ENCODE measurements at regions not wholly inside any gene's neighbourhood (a gene's known extent, or its start where the extent isn't known, plus 50 kb on each side); places are given as distances from the start of the nearest gene placed in this dataset.

- Histone ChIP-seq H3F3A (replicated peaks; ENCODE audit: low read depth) (no peaks in the 10 kb centered on the region), H3K4me1 (ENCODE audit: insufficient read depth) (no peaks in the 10 kb centered on the region), H3K4me2 (no peak overlapping the region), H3K4me3 (no peak overlapping the region), H3K27me3 (ENCODE audit: insufficient read depth) (no peaks in the 10 kb centered on the region), H3K36me3 (ENCODE audit: insufficient read depth) (no peaks in the 10 kb centered on the region), H3K79me2 (replicated peaks; ENCODE audit: insufficient read depth) (no peaks in the 10 kb centered on the region), H4K20me1 (replicated peaks; ENCODE audit: insufficient read depth) (no peaks in the 10 kb centered on the region), H3K27ac (ENCODE audit: low read depth) (no peak overlapping the region), H2AFZ (no peak overlapping the region), H3K9me2 (ENCODE audit: insufficient read depth) (no peaks in the 10 kb centered on the region)
- Mint-ChIP-seq H3K4me3 (no peak overlapping the region), H3K27ac (no peak overlapping the region), H3K27me3 (ENCODE audit: insufficient read depth, low read depth, poor library complexity) (peaks cover 2% of the 10 kb centered on the region), H3K9me3 (no peaks in the 10 kb centered on the region; the same call in 2 of the 3 replicates), H3K4me1 (peaks cover 7% of the 10 kb centered on the region), H3K36me3 (ENCODE audit: low read depth) (no peaks in the 10 kb centered on the region)
- ATAC-seq (no peak), DNase-seq (ENCODE audit: low spot score) (no peak)
- TF ChIP-seq JUNB (IDR thresholded peaks at IDR 0.05; ENCODE audit: unreplicated experiment) (no peak), ETS1 (IDR thresholded peaks at IDR 0.05) (no peak)
Measured at GRCh38 chr2:102091908-102092307, 50.6 kb upstream of the IL1R1 start.

- Histone ChIP-seq H4K20me1 (replicated peaks; ENCODE audit: insufficient read depth) (no peaks in the 10 kb centered on the region), H3K27ac (ENCODE audit: low read depth) (no peak overlapping the region), H3K36me3 (ENCODE audit: insufficient read depth) (no peaks in the 10 kb centered on the region), H3K4me1 (ENCODE audit: insufficient read depth) (no peaks in the 10 kb centered on the region), H3F3A (replicated peaks; ENCODE audit: low read depth) (no peaks in the 10 kb centered on the region), H3K4me2 (no peak overlapping the region), H3K9me2 (ENCODE audit: insufficient read depth) (no peaks in the 10 kb centered on the region), H3K79me2 (replicated peaks; ENCODE audit: insufficient read depth) (no peaks in the 10 kb centered on the region), H2AFZ (no peak overlapping the region), H3K27me3 (ENCODE audit: insufficient read depth) (no peaks in the 10 kb centered on the region), H3K4me3 (no peak overlapping the region)
- Mint-ChIP-seq H3K27ac (no peak overlapping the region), H3K9me3 (no peaks in the 10 kb centered on the region; the same call in 2 of the 3 replicates), H3K4me3 (no peak overlapping the region), H3K27me3 (ENCODE audit: insufficient read depth, low read depth, poor library complexity) (peaks cover 2% of the 10 kb centered on the region), H3K4me1 (peaks cover 7% of the 10 kb centered on the region), H3K36me3 (ENCODE audit: low read depth) (no peaks in the 10 kb centered on the region)
- no peak for TF ChIP-seq EZH2 (IDR thresholded peaks at IDR 0.05; ENCODE audit: low read depth, unreplicated experiment)
- TF ChIP-seq ZNF114 (CRISPR knock-in tag; IDR thresholded peaks at IDR 0.05), result no peak
- ATAC-seq, result no peak
- DNase-seq (ENCODE audit: low spot score), result no peak
Measured at GRCh38 chr2:102092535-102092934, 50.0 kb upstream of the IL1R1 start.
